Ishikawa (cell line): ENCODE measurements at regions not wholly inside any gene's neighbourhood (a gene's known extent, or its start where the extent isn't known, plus 50 kb on each side); places are given as distances from the start of the nearest gene placed in this dataset.

Experiments
- CEBPB ChIP-seq: IDR thresholded peaks from 2 replicates; pipeline ENCODE4 v1.6.1; 2012
- CREB1 ChIP-seq: IDR thresholded peaks from 2 replicates; pipeline ENCODE4 v1.6.1; 2012; ENCODE audit warnings: low read depth
- EGR1 ChIP-seq: IDR thresholded peaks from 2 replicates; pipeline ENCODE4 v1.6.1; 2012
- EP300 ChIP-seq: IDR thresholded peaks from 2 replicates; pipeline ENCODE4 v1.6.1; 2012; ENCODE audit warnings: borderline replicate concordance
- FOXM1 ChIP-seq: IDR thresholded peaks from 2 replicates; pipeline ENCODE4 v1.6.1; 2012; ENCODE audit warnings: low read depth, borderline replicate concordance
- MAX ChIP-seq: IDR thresholded peaks from 2 replicates; pipeline ENCODE4 v1.6.1; 2012
- NFIC ChIP-seq: IDR thresholded peaks from 2 replicates; pipeline ENCODE4 v1.6.1; 2012
- RAD21 ChIP-seq: IDR thresholded peaks from 2 replicates; pipeline ENCODE4 v1.6.1; 2012; ENCODE audit warnings: low read depth
- TAF1 ChIP-seq: IDR thresholded peaks from 2 replicates; pipeline ENCODE4 v1.6.1; 2012; ENCODE audit warnings: low read depth, mild to moderate bottlenecking
- TCF12 ChIP-seq: IDR thresholded peaks from 2 replicates; pipeline ENCODE4 v1.6.1; 2012; ENCODE audit warnings: low read depth
- TEAD4 ChIP-seq: IDR thresholded peaks from 2 replicates; pipeline ENCODE4 v1.6.1; 2012
- USF1 ChIP-seq: IDR thresholded peaks from 2 replicates; pipeline ENCODE4 v1.6.1; 2012
- YY1 ChIP-seq: IDR thresholded peaks from 2 replicates; pipeline ENCODE4 v1.6.1; 2012; ENCODE audit warnings: low read depth
- ZBTB7A ChIP-seq: IDR thresholded peaks from 2 replicates; pipeline ENCODE4 v1.6.1; 2012; ENCODE audit warnings: low read depth
- TF ChIP-seq, protein P1 (sequence below): IDR thresholded peaks from 2 replicates; pipeline ENCODE4 v1.6.1; 2012; ENCODE audit warnings: low read depth, mild to moderate bottlenecking

DNA sequence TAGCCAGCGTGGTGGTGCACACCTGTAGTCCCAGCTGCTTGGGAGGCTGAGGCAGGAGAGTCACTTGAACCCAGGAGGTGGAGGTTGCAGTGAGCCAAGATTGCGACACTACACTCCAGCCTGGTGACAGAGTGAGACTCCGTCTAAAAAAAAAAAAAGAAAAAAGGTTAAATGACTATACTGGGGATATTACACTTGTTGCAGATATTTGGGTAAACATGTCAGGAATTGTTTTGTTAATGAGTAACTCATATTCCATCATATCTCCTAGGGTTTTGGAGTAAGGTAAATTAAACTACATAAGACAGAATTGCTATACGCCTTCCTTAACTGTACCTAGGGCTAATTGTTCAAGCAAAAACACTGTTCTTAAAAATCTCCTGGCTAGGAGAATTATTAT is 291.4 kb upstream of the IGFBP7 start:
- no peak for TF ChIP-seq TAF1
- TF ChIP-seq TCF12: no peak
- no peak for TF ChIP-seq USF1
- TF ChIP-seq, protein P1, sequence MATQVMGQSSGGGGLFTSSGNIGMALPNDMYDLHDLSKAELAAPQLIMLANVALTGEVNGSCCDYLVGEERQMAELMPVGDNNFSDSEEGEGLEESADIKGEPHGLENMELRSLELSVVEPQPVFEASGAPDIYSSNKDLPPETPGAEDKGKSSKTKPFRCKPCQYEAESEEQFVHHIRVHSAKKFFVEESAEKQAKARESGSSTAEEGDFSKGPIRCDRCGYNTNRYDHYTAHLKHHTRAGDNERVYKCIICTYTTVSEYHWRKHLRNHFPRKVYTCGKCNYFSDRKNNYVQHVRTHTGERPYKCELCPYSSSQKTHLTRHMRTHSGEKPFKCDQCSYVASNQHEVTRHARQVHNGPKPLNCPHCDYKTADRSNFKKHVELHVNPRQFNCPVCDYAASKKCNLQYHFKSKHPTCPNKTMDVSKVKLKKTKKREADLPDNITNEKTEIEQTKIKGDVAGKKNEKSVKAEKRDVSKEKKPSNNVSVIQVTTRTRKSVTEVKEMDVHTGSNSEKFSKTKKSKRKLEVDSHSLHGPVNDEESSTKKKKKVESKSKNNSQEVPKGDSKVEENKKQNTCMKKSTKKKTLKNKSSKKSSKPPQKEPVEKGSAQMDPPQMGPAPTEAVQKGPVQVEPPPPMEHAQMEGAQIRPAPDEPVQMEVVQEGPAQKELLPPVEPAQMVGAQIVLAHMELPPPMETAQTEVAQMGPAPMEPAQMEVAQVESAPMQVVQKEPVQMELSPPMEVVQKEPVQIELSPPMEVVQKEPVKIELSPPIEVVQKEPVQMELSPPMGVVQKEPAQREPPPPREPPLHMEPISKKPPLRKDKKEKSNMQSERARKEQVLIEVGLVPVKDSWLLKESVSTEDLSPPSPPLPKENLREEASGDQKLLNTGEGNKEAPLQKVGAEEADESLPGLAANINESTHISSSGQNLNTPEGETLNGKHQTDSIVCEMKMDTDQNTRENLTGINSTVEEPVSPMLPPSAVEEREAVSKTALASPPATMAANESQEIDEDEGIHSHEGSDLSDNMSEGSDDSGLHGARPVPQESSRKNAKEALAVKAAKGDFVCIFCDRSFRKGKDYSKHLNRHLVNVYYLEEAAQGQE: no peak
- TF ChIP-seq RAD21: no peak
- no peak for TF ChIP-seq MAX
- TF ChIP-seq EGR1: no peak
- no peak for TF ChIP-seq TEAD4
- no peak for TF ChIP-seq CEBPB
- no peak for TF ChIP-seq ZBTB7A
- no peak for TF ChIP-seq NFIC
- TF ChIP-seq EP300: no peak
- no peak for TF ChIP-seq YY1
- no peak for TF ChIP-seq FOXM1

DNA sequence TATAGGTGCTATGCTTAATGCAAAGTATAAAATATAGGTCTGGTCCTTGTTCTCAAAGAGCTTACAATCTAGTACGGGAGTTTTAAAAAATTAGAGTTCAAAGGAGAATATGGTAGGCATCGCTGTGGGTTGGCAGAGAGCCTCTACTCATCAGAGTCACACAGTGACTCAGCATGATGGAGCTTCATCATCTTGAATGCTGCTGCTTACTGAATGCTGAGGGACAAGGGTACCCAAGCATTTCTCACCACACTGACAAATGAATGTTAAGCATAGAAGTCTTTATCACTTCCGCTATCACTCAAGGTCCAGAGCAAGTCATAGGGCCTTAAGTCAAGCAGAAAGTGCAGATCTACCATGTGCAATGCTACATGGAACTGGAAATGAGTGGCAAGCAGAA is 268.6 kb upstream of the IGFBP7 start:
- TF ChIP-seq TCF12 (no peak), NFIC (no peak), CEBPB (no peak), RAD21 (no peak), USF1 (no peak), EP300 (no peak), YY1 (no peak), EGR1 (no peak), CREB1 (no peak), FOXM1 (no peak), TEAD4 (no peak), TAF1 (no peak), ZBTB7A (no peak), MAX (no peak)
- TF ChIP-seq, protein P1: no peak

DNA sequence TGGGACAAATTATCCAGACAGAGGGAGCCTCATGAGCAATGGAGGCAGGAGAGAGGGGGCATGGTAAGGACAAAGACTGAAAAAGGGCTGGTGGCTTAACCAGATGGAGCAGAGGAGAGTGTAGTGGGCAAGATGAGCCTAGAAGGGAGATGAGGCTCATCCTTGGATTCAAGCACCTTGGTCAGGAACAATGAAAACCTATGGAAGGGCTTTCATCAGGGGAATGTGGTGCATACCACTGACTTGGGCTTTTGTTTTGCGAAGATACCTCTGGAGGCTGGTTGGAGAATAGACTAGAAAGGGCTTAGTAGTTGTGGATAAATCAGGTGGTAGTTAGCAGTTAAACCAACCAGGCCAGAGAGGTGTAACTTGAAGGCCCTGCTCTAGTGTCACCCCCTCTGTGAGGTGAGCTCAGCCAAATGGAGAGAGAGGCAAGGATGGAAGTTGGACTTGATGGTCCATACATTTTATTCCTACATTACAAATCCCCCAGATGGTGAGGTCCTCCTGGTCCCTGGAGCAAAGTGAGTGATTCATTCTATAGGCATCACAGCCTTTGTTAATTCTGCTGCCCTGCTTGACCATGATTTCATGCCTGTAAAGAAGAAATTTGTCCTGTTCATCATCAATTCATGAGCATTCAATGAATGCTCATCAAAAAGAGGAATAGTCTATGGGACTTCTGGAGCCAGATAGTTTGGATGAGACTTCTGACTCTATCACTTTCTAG is 264.8 kb upstream of the IGFBP7 start:
- no peak for TF ChIP-seq FOXM1
- TF ChIP-seq CREB1: no peak
- TF ChIP-seq, protein P1: no peak
- TF ChIP-seq CEBPB: no peak
- no peak for TF ChIP-seq MAX
- TF ChIP-seq EGR1: no peak

- TF ChIP-seq ZBTB7A: no peak
Observed at GRCh38 chr4:57373991-57374390, 263.8 kb upstream of the IGFBP7 start.

DNA sequence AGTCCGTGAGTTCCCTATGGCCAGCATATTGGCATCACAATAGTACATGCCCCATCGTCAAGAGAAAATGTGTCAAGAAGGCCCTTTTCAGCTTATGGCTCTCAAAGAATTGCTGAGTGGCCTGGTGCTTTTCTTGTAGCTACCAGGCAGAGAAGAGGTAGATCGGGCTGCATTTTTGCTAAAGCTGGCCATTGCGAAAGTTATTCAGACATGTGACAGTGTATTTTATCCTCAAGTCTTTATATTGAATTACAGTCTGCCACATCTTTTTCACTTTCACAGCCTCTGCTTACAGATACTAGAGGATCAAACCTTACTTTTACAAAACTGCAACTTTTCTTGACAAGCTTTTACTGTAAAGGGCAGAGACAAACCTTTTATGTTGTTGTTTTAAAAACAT is 261.5 kb upstream of the IGFBP7 start:
- TF ChIP-seq CEBPB (no peak), CREB1 (no peak), EGR1 (no peak), MAX (no peak), EP300 (no peak), USF1 (no peak), YY1 (no peak), FOXM1 (no peak), ZBTB7A (no peak), TCF12 (no peak), TEAD4 (no peak), RAD21 (no peak), NFIC (no peak), TAF1 (no peak)
- TF ChIP-seq, protein P1: no peak
